Keratinocyte (primary cell): ENCODE measurements at regions not wholly inside any gene's neighbourhood (a gene's known extent, or its start where the extent isn't known, plus 50 kb on each side); places are given as distances from the start of the nearest gene placed in this dataset.

Source experiments
- CTCF ChIP-seq, 3 experiments: IDR thresholded peaks in 1 of 3; conservative IDR thresholded peaks in 1 of 3; optimal IDR thresholded peaks in 1 of 3; 2 replicates in 2 of 3; 3 replicates in 1 of 3; pipeline versions ENCODE3 to v1.5.1; 2011; ENCODE audit warnings: low read length in 3 of 3, mild to moderate bottlenecking in 3 of 3, moderate library complexity in 2 of 3, control low read depth in 1 of 3, inconsistent platforms in 1 of 3; ENCODE audit not compliant: insufficient read depth in 2 of 3; ENCODE audit errors: extremely low read depth in 1 of 3
- EZH2 ChIP-seq: IDR thresholded peaks from one replicate; pipeline ENCODE4 v1.6.1; 2012; ENCODE audit warnings: inconsistent platforms, mild to moderate bottlenecking, low read length, moderate library complexity

DNA sequence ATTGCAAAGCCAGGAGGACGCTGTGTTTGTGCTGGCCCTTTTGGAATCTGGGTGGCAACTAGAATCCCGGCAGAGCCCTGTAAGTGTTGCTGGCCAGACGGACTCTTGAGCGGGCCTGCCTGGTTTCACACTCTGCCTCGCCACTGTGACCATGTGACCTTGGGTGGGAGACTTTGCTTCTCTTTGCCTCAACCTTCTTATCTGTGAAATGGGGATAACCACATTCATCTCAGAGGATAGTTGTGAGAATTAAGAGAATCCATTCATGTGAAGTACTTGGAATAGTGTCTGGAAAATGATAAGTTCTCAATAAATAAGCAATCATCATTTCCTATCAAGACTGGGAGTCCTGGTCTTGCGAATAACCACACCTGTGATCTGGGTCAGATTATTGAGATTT lies 105.6 kb downstream of the LIPG start:
- TF ChIP-seq CTCF (optimal IDR thresholded peaks at IDR 0.05 in 1 of 3, IDR thresholded peaks at IDR 0.05 in 1 of 3, conservative IDR thresholded peaks at IDR 0.05 in 1 of 3; ENCODE audit: extremely low read depth in 1 of 3, insufficient read depth in 2 of 3, low read length in 3 of 3) (no peak), EZH2 (no peak)
